ENCODE measurements at regions not wholly inside any gene's neighbourhood (a gene's known extent, or its start where the extent isn't known, plus 50 kb on each side); places are given as distances from the start of the nearest gene placed in this dataset.

DNA sequence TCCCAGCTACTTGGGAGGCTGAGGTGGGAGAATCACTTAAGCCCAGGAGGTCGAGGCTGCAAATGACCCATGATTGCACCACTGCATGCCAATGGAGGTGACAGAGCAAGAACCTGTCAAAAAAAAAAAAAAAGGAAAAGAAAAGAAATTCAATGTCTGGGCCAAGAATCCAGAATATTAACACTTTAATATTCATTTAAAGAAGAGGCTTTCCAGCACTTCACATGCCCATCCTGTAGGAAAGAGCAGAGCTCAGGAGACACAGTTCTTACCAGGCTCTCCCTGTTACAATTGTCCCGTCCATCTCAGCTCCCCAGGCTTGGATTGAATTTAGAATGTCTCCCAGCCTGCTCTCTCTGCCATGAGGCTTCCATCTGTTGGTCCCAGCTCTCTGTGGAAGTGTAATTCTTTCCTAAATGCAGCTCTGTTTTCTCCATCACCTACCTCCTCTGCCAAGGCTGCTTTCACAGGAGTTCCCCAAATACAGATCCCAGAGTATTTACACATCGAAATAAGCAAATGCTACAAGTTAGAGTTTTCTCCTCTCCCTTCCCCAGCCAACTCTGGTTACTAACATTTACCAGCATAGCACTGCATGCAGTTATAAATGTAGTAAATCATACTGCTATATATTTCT, 116.6 kb upstream of the CDC42BPA start:
- intact Hi-C loops (cut with micrococcal nuclease) = loop anchor here (5.0 to 10.0 kb wide), 3 partner anchors 118 to 1010 kb away; partner anchors contain the start of gene CDC42BPA
- Histone ChIP-seq H3K27me3 (ENCODE audit: insufficient read depth, low read length) (no peaks in the 10 kb centered on the region), H4K20me1 (ENCODE audit: insufficient read depth) (no peaks in the 10 kb centered on the region), H3K79me2 (ENCODE audit: insufficient read depth, low read length) (no peaks in the 10 kb centered on the region), H3K4me1 (ENCODE audit: control insufficient read depth in 1 of 2, insufficient read depth in 2 of 2, low read length in 2 of 2) (peaks cover 0 to 16% of the 10 kb centered on the region in 2 experiments; a peak in 3 of 4 replicates), H3K4me2 (ENCODE audit: low read length) (no peak overlapping the region), H3K9me2 (ENCODE audit: insufficient read depth) (no peaks in the 10 kb centered on the region), H3K36me3 (ENCODE audit: control insufficient read depth in 1 of 2, insufficient read depth in 2 of 2, low read length in 2 of 2) (no peaks in the 10 kb centered on the region), H3K9ac (ENCODE audit: low read length) (no peak overlapping the region), H3K9me3 (ENCODE audit: control insufficient read depth in 1 of 2, insufficient read depth in 1 of 2, low read depth in 1 of 2, low read length in 2 of 2) (no peaks in the 10 kb centered on the region), H3K27ac (ENCODE audit: low read depth, low read length) (no peak overlapping the region), H2AFZ (ENCODE audit: low read depth, low read length, poor library complexity, severe bottlenecking) (peak overlapping the region; percentile 56), H3K4me3 (replicated peaks in 1 of 2; ENCODE audit: low read depth in 1 of 2, low read length in 2 of 2) (no peak overlapping the region)
- RAD21 ChIA-PET (ENCODE audit: low non-redundant PET in 1 of 2, low total read pairs in 2 of 2, uncharacterized antibody in 2 of 2, unreplicated experiment in 2 of 2) = no interaction called here
- POLR2A ChIA-PET = no interaction called here
- DNase-seq (ENCODE audit: low read depth, low spot score) = no peak
- ATAC-seq = no peak
- CTCF ChIA-PET = interaction anchor here (0.7 kb wide), 1 partner anchor 244 kb away, joined by 3 read pairs; no protein-coding TSS in a partner anchor
- TF ChIP-seq JUND (IDR thresholded peaks at IDR 0.05) (no peak), POLR2A (IDR thresholded peaks at IDR 0.05; ENCODE audit: borderline replicate concordance, extremely low read depth, insufficient read depth, insufficient read length) (no peak), FOSL1 (IDR thresholded peaks at IDR 0.05; ENCODE audit: low read depth) (no peak), RAD21 (IDR thresholded peaks at IDR 0.05; ENCODE audit: low read depth) (no peak), ZBTB33 (IDR thresholded peaks at IDR 0.05; ENCODE audit: extremely low read depth, insufficient replicate concordance, low read length) (no peak), CBX3 (IDR thresholded peaks at IDR 0.05; ENCODE audit: low read depth) (no peak), YY1 (IDR thresholded peaks at IDR 0.05; ENCODE audit: extremely low read depth, insufficient replicate concordance, low read depth, low read length) (no peak), ZFX (IDR thresholded peaks at IDR 0.05) (no peak), EZH2 (IDR thresholded peaks at IDR 0.05) (no peak), TCF7L2 (IDR thresholded peaks at IDR 0.05; ENCODE audit: borderline replicate concordance, extremely low read depth, insufficient read depth, insufficient read length) (no peak)
- TF ChIP-seq, protein P1, sequence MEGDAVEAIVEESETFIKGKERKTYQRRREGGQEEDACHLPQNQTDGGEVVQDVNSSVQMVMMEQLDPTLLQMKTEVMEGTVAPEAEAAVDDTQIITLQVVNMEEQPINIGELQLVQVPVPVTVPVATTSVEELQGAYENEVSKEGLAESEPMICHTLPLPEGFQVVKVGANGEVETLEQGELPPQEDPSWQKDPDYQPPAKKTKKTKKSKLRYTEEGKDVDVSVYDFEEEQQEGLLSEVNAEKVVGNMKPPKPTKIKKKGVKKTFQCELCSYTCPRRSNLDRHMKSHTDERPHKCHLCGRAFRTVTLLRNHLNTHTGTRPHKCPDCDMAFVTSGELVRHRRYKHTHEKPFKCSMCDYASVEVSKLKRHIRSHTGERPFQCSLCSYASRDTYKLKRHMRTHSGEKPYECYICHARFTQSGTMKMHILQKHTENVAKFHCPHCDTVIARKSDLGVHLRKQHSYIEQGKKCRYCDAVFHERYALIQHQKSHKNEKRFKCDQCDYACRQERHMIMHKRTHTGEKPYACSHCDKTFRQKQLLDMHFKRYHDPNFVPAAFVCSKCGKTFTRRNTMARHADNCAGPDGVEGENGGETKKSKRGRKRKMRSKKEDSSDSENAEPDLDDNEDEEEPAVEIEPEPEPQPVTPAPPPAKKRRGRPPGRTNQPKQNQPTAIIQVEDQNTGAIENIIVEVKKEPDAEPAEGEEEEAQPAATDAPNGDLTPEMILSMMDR (IDR thresholded peaks at IDR 0.05 in 2 of 3, conservative IDR thresholded peaks at IDR 0.05 in 1 of 3; ENCODE audit: borderline replicate concordance in 1 of 3, insufficient read depth in 1 of 3, low read depth in 2 of 3, low read length in 2 of 3) = no peak
- TF ChIP-seq, protein P2, sequence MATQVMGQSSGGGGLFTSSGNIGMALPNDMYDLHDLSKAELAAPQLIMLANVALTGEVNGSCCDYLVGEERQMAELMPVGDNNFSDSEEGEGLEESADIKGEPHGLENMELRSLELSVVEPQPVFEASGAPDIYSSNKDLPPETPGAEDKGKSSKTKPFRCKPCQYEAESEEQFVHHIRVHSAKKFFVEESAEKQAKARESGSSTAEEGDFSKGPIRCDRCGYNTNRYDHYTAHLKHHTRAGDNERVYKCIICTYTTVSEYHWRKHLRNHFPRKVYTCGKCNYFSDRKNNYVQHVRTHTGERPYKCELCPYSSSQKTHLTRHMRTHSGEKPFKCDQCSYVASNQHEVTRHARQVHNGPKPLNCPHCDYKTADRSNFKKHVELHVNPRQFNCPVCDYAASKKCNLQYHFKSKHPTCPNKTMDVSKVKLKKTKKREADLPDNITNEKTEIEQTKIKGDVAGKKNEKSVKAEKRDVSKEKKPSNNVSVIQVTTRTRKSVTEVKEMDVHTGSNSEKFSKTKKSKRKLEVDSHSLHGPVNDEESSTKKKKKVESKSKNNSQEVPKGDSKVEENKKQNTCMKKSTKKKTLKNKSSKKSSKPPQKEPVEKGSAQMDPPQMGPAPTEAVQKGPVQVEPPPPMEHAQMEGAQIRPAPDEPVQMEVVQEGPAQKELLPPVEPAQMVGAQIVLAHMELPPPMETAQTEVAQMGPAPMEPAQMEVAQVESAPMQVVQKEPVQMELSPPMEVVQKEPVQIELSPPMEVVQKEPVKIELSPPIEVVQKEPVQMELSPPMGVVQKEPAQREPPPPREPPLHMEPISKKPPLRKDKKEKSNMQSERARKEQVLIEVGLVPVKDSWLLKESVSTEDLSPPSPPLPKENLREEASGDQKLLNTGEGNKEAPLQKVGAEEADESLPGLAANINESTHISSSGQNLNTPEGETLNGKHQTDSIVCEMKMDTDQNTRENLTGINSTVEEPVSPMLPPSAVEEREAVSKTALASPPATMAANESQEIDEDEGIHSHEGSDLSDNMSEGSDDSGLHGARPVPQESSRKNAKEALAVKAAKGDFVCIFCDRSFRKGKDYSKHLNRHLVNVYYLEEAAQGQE (IDR thresholded peaks at IDR 0.05; ENCODE audit: low read depth) = no peak
- BruUV-seq (replicated peaks) = no TSS peak
